ENCODE measurements at regions not wholly inside any gene's neighbourhood (a gene's known extent, or its start where the extent isn't known, plus 50 kb on each side); places are given as distances from the start of the nearest gene placed in this dataset.
A peak's percentile ranks its signal among the peaks of the same experiment; 100 is the strongest.
"Not testable (repeated sequence)": the region's sequence is repeated elsewhere in the genome, so short reads cannot be mapped to it uniquely, and the experiment has no call there.

GRCh38 chr1:101484689-101485338 lies 248.0 kb downstream of the S1PR1 start:
- DNase-seq (ENCODE audit: low spot score) = no peak

DNA sequence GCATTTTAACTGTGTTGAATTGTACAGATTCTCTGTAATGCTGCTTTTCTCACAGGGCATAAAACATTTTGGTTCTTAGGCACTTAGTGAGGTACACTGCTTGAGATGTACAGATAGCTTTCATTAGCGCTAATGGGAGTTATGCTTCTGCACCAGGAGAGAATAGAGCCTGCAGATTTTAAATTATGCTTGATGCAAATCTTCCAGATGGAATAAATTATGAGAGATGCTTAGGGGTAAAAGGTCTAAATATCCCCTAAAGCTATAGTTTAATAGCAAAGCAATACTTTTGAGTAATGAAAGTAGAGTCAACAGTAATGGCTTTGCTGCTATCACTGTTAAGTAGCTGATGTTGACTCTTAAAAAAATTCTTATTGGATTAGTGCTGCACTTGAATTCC lies 248.9 kb downstream of the S1PR1 start:
- no peak for DNase-seq (ENCODE audit: low spot score)

- DNase-seq (ENCODE audit: low spot score) = not testable (repeated sequence)
Observed at GRCh38 chr1:101492144-101492543, 255.3 kb downstream of the S1PR1 start.

- not testable (repeated sequence) for DNase-seq (ENCODE audit: low spot score)
Observed at GRCh38 chr1:101493920-101494319, 257.1 kb downstream of the S1PR1 start.

DNA sequence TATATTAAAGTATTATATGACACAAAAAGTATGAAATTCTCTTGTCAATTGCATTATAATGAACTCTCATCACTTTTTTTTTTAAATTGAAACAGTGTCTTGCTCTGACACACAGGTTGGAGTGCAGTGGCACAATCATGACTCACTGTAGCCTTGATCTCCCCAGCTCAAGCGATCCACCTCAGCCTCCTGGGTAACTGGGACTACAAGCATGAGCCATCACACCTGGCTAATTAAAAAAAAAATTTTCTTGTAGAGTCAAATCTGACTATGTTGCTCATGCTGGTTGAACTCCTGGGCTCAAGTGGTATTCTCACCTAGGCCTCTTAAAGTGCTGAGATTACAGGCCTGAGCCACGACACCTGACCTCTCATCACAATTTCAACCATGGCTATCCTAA lies 259.3 kb downstream of the S1PR1 start:
- no peak for DNase-seq (ENCODE audit: low spot score)

DNA sequence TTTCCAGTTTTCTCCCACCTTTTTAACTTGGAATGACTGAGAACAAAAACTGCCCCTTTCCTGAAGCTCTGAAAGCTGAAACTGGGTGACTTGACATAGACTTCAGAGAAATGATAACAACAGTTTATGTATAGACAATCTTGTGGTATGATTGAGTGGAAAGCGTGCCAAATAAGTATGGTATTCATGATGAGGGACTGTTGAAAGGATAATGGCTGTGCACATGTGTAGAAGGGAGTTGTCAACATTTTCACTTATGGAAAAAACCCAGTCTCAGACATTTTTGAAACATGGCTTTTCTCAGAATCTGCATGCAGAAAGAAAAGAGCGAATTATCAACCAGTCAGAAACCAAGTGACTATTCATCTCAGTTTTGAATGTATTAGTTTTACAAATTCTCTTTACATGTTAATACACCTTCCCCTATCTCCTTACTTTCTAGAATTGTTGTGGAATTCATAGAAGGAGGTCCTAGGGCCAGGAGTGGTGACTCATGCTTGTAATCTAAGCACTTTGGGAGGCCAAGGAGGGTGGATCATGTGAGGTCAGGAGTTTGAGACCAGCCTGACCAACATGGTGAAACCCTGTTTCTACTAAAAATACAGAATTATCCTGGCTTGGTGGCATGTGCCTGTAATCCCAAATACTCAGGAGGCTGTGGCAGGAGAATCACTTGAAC lies 261.2 kb downstream of the S1PR1 start:
- no peak for DNase-seq (ENCODE audit: low spot score)

DNA sequence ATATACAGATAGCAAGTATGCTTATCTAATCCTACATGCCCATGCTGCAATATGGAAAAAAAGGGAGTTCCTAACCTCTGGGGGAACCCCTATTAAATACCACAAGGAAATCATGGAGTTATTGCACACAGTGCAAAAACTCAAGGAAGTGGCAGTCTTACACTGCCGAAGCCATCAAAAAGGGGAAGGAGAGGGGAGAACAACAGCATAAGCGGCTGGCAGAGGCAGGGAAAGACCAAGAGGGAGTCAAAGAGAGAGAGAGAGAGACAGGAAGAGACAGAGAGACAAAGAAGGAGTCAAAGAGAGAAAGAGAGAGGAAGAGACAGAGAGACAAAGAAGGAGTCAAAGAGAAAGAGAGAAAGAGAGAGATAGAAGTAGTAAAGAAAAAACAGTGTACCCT lies 267.3 kb downstream of the S1PR1 start:
- DNase-seq (ENCODE audit: low spot score) = not testable (repeated sequence)

- not testable (repeated sequence) for DNase-seq (ENCODE audit: low spot score)
Observed at GRCh38 chr1:101505240-101505639, 268.4 kb downstream of the S1PR1 start.

DNA sequence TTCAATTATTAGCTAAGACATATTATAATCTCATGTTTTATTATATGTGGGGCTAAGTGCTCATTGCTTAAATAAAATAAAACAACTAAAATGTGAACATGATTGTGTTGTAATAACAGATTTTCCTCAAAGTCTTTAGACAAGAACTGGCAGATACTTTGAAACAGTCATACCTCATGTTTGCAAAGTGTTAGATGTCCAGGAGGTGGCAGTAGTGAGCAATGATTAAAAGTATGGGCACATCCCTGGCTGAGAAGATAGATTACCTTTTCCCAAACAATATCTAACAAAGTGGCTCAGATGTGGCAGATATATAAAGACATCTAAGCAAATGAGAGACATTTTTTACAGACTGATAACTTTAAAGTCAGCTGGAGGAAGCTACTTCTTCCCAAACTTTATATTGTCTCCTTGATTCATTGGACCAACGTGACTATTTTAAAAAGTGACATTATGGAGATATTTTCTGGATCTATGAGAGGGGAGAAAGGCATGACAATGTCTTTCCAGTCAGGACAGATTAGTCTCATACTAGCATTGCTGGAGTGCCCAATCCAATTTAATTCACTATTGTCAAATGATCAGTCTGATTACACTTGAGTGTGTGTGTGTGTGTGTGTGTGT lies 269.8 kb downstream of the S1PR1 start:
- peak; percentile 12 for DNase-seq (ENCODE audit: low spot score)

DNA sequence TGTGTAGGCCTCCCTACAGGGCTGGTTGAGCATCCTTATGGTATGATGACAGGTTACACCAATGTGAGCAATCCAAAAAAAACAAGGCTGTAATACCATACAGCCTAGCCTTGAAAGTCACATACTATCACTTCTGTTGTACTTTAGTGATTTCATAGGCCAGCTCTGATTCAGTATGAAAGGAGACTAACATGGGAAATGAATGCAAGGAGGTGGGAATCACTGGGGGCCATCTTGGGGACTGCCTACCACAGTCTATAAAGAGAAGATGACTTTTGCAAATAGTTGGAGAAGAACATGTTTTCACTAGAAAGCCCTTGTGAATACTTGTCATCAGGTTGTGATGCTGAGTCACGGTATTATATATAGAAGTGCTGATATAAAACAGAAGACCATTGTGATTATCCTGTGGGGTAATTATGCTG lies 270.7 kb downstream of the S1PR1 start:
- DNase-seq (ENCODE audit: low spot score) = no peak

GRCh38 chr1:101508913-101509312 lies 272.1 kb downstream of the S1PR1 start:
- no peak for DNase-seq (ENCODE audit: low spot score)

DNA sequence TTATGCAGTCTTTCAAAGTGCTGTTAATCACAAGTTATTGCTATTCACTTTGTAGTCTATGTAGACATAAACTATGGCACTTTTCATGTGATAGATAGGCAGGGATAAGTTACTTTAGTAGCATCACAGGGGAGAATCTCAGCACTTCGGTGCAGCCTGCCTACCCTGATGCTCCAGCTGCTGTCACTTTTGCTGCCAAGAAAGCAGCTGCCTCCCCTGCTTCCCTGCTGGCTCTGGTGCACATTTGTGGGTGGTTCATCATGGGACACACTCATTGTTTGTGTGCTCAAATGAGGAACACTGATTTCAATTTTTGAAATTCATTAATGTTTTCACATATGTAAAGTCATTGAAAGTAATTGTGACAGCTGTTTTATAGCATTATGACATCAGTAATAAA lies 272.6 kb downstream of the S1PR1 start:
- no peak for DNase-seq (ENCODE audit: low spot score)

DNA sequence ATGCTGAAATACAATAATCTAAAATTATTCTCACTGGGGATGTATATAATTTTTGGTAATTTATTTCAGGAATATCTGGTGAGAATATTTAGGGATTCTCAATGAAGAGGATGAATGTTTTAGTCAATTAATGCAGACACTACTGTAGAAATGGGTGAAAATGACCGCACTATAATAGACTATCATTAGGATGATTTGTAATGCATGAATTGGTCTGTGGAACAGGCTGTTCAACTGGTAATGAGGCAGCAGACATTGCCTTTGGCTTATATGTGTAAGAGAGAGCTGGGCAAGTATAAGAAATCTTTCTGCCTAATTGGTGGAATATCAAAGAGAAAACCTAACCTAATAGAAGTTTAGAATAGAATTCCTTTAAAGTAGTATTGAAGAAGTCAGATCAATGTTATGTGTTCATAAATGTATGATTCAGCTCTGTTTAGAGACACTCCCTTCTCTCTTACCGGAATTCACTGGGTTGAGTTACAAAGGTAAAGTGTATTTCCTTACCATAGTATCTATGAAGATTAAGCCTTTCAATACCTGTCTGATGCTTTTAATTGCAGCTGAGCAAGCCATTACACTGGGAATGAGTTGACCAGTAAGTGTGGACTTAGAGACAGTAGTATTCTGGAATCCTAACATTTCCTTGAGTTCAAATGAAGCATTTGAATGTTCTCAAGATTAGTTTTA lies 274.5 kb downstream of the S1PR1 start:
- DNase-seq (ENCODE audit: low spot score) = no peak

DNA sequence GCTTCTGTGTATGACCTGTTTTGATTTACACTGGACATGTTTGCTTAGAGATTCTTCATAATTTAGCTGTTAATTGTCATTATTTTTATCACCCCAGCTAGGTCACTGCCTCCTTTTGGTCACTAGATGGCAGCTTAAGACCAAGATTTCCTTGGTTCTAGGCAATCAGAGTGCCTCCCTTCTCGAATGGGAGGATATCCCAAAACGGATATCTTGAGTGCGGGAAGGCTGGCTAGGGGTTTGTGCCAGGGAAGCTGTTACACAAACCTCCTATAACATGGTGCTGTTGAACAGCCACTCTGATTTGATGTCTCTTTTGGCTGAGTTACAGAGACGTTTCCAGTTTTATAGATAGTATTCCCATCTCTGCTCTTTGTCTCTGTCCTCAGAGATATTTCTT lies 283.5 kb downstream of the S1PR1 start:
- peak; percentile 7 for DNase-seq (ENCODE audit: low spot score)

DNA sequence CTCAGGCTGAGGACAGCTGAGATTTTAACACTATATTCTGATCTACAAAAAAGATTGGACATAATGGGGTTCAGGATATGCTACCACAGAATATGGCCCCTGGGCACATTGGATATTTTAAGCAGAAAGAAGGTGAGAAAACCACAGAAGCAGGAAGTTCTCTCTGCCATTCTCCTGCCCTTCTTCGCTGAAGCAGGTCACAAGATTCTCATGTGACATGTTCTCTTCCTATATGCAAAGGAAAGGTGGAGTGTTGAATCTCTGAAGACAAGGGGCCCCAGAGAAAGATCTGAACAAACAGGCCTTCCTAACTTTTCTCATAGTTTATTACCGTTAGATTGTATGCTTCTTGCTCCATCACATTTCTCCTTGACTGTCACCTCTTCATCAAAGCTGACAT lies 285.7 kb downstream of the S1PR1 start:
- DNase-seq (ENCODE audit: low spot score) = no peak

GRCh38 chr1:101526813-101527212 lies 290.0 kb downstream of the S1PR1 start:
- DNase-seq (ENCODE audit: low spot score) = no peak

GRCh38 chr1:101532377-101532776 lies 295.6 kb downstream of the S1PR1 start:
- DNase-seq (ENCODE audit: low spot score) = no peak

DNA sequence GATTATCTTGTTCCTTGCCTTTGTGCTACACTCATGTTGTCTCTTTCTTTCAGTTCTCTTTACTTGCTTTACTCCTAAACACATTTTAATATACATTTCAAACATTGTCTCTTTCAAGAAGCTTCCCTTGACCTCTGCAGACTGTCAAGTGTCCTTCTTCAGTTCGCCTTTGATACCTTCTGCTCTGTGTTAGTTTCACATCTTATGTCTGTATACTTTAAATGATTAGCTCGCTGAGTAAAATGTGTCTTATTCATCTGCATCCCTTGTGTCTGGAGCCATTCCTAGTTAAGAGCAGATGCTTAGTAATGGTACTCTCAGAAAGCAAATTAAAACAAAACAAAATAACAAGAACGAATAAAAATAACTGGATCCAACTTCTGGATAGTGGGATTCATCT lies 303.3 kb downstream of the S1PR1 start:
- no peak for DNase-seq (ENCODE audit: low spot score)

- no peak for DNase-seq (ENCODE audit: low spot score)
Observed at GRCh38 chr1:101546885-101547284, 310.1 kb downstream of the S1PR1 start.

DNA sequence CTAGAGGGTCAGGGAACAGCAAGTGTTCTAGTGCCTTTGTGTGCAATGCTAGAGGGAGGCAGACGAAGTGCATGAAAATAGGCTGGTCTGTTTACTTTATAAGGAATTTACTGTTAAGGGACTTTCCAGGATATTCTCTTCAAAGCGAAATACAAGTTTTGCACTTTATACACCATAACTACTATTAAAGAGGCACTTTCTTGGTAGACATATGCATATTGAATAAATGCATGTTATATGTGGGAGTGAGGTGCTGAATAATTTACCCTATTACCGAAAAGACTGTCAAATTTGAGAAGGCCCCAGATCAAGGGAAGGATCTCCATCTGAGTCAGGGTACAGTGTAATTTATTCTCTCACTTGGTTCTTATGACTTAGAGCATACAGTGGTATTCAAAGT lies 310.5 kb downstream of the S1PR1 start:
- no peak for DNase-seq (ENCODE audit: low spot score)

DNA sequence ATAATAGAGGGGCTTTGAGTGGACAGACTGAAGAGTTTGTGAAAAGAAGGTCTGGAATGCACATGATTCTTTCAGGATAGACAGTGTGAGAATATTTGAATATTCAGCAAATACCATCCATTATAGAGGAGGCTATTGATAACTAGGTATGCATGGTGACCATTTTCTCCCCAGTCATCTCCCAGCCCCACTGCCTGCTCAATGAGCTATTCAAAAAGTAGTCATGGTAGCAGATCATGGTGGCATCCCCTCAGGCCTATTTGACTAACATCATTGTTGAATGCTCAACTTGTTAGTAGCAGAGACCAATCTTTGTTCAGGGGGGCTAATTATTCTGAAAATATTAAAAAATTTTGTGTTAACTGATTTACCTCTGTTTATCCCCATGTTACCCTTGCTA lies 311.6 kb downstream of the S1PR1 start:
- no peak for DNase-seq (ENCODE audit: low spot score)

- no peak for DNase-seq (ENCODE audit: low spot score)
Observed at GRCh38 chr1:101550581-101550980, 313.8 kb downstream of the S1PR1 start.
